Panc1 (cell line): ENCODE measurements at regions not wholly inside any gene's neighbourhood (a gene's known extent, or its start where the extent isn't known, plus 50 kb on each side); places are given as distances from the start of the nearest gene placed in this dataset.

Experiments
- ATAC-seq: fragments of 200-7000 bp; cut with Tn5 transposase; 2 replicates; pipeline ENCODE4 v1.9.1; 2020; ENCODE audit warnings: mild to moderate bottlenecking, moderate library complexity
- BruUV-seq: library from RNA; stranded (reverse); fragments of 400-500 nt; replicated peaks from 2 replicates; lab custom pipeline; 2021; lab: Mats Ljungman, UMichigan
- CTCF ChIA-PET: fragments of 300-600 bp; sonication (Branson Sonifier 250); formaldehyde crosslinking; loops from one replicate; lab custom pipeline; 2022; ENCODE audit warnings: antibody characterized with exemption; lab: Charles Lee
- POLR2A ChIA-PET: fragments of 300-600 bp; sonication (Branson Sonifier 250); formaldehyde crosslinking; loops from one replicate; lab custom pipeline; 2022; ENCODE audit warnings: antibody characterized with exemption; lab: Charles Lee
- DNase-seq: peaks from one replicate; pipeline ENCODE4 v3.0.0-alpha.2; 2010; ENCODE audit warnings: low read depth, low spot score
- H3K27ac ChIP-seq: 2 replicates; pipeline ENCODE4 v1.5.1; 2011; ENCODE audit warnings: mild to moderate bottlenecking, low read length, inconsistent platforms
- H3K27me3 ChIP-seq: fragments of 200-500 bp; sonication (Bioruptor generic); 2 replicates; pipeline ENCODE4 v1.6.0; 2014; ENCODE audit warnings: low read length, inconsistent platforms; ENCODE audit not compliant: control insufficient read depth, insufficient read depth
- H3K36me3 ChIP-seq: fragments of 200-500 bp; sonication (Bioruptor generic); 2 replicates; pipeline ENCODE4 v1.5.1; 2014; ENCODE audit warnings: inconsistent platforms, mild to moderate bottlenecking, low read length, moderate library complexity; ENCODE audit not compliant: control insufficient read depth, insufficient read depth
- H3K4me1 ChIP-seq: 2 replicates; pipeline ENCODE4 v1.5.1; 2011; ENCODE audit warnings: inconsistent platforms, mild to moderate bottlenecking, low read length, moderate library complexity; ENCODE audit not compliant: control insufficient read depth, insufficient read depth
- H3K4me3 ChIP-seq, 2 experiments: 2 replicates each; pipeline ENCODE4 v1.5.1; 2011 to 2012; ENCODE audit warnings: low read depth in 2 of 2, low read length in 2 of 2, mild to moderate bottlenecking in 2 of 2, inconsistent platforms in 1 of 2, moderate library complexity in 1 of 2
- H3K9me3 ChIP-seq: fragments of 200-500 bp; sonication (Bioruptor generic); 2 replicates; pipeline ENCODE4 v1.5.1; 2014; ENCODE audit warnings: low read depth, mild to moderate bottlenecking, inconsistent platforms, low read length, moderate library complexity; ENCODE audit not compliant: control insufficient read depth, insufficient read depth
- POLR2AphosphoS5 ChIP-seq: IDR thresholded peaks from 2 replicates; pipeline ENCODE4 v1.6.1; 2012; ENCODE audit warnings: mild to moderate bottlenecking, low read depth, low read length, moderate library complexity
- SIN3A ChIP-seq: IDR thresholded peaks from 2 replicates; pipeline ENCODE4 v1.6.1; 2012; ENCODE audit warnings: low read depth, mild to moderate bottlenecking, low read length, moderate library complexity, borderline replicate concordance; ENCODE audit not compliant: insufficient read depth
- TCF7L2 ChIP-seq: IDR thresholded peaks from 2 replicates; pipeline ENCODE4 v1.6.1; 2011; ENCODE audit warnings: mild to moderate bottlenecking, low read depth, low read length, inconsistent platforms
- in situ Hi-C: cut with HindIII; loops from 2 replicates; pipeline ENCODE4 v1.10.0; 2016; ENCODE audit warnings: low sequenced_read_pairs, low pct_unique_long_range_greater_than_20kb
- intact Hi-C: fragments of 100-400 bp; cut with micrococcal nuclease; formaldehyde crosslinking; loops from one replicate; pipeline ENCODE4 v1.10.0; 2022; ENCODE audit not compliant: unreplicated experiment
- TF ChIP-seq, protein P1 (sequence below): fragments of 450-650 bp; IDR thresholded peaks from 2 replicates; pipeline ENCODE4 v1.5.1; 2017; ENCODE audit warnings: mild to moderate bottlenecking
- TF ChIP-seq, protein P2 (sequence below), 2 experiments: IDR thresholded peaks; 2 replicates each; pipeline ENCODE4 v1.6.1; 2011 to 2012; ENCODE audit warnings: low read depth in 2 of 2, control low read depth in 1 of 2, low read length in 1 of 2, mild to moderate bottlenecking in 1 of 2, moderate library complexity in 1 of 2; ENCODE audit not compliant: insufficient read depth in 1 of 2

DNA sequence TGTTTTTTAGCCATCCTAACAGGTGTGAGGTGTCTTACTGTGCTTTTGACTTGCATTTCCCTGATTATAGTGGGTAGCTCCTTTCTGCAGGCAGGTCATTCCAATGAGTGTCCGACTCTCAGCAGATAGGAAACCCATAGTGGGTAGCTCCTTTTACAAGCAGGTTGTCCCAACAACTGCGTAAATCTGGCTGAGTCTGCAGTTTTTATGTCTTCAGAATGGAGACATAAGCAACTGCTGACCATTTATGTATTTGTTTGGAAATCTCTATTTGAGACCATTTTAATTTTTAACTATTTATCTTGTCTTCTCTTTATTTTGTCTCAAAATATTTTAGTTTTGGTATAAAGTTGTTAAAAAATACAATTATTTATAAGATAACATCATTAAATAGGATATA lies 839.4 kb downstream of the SLITRK6 start:
- ATAC-seq (no peak), DNase-seq (no peak)
- Histone ChIP-seq H3K27ac (no peak overlapping the region), H3K9me3 (no peaks in the 10 kb centered on the region), H3K4me3 (no peak overlapping the region), H3K27me3 (no peaks in the 10 kb centered on the region), H3K4me1 (no peaks in the 10 kb centered on the region), H3K36me3 (no peaks in the 10 kb centered on the region)
- POLR2A ChIA-PET, result no interaction called here
- intact Hi-C loops (no loop called here), in situ Hi-C loops (no loop called here)
- no peak for TF ChIP-seq POLR2AphosphoS5
- no peak for TF ChIP-seq SIN3A
- TF ChIP-seq, protein P1, sequence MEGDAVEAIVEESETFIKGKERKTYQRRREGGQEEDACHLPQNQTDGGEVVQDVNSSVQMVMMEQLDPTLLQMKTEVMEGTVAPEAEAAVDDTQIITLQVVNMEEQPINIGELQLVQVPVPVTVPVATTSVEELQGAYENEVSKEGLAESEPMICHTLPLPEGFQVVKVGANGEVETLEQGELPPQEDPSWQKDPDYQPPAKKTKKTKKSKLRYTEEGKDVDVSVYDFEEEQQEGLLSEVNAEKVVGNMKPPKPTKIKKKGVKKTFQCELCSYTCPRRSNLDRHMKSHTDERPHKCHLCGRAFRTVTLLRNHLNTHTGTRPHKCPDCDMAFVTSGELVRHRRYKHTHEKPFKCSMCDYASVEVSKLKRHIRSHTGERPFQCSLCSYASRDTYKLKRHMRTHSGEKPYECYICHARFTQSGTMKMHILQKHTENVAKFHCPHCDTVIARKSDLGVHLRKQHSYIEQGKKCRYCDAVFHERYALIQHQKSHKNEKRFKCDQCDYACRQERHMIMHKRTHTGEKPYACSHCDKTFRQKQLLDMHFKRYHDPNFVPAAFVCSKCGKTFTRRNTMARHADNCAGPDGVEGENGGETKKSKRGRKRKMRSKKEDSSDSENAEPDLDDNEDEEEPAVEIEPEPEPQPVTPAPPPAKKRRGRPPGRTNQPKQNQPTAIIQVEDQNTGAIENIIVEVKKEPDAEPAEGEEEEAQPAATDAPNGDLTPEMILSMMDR, result no peak
- TF ChIP-seq, protein P2, sequence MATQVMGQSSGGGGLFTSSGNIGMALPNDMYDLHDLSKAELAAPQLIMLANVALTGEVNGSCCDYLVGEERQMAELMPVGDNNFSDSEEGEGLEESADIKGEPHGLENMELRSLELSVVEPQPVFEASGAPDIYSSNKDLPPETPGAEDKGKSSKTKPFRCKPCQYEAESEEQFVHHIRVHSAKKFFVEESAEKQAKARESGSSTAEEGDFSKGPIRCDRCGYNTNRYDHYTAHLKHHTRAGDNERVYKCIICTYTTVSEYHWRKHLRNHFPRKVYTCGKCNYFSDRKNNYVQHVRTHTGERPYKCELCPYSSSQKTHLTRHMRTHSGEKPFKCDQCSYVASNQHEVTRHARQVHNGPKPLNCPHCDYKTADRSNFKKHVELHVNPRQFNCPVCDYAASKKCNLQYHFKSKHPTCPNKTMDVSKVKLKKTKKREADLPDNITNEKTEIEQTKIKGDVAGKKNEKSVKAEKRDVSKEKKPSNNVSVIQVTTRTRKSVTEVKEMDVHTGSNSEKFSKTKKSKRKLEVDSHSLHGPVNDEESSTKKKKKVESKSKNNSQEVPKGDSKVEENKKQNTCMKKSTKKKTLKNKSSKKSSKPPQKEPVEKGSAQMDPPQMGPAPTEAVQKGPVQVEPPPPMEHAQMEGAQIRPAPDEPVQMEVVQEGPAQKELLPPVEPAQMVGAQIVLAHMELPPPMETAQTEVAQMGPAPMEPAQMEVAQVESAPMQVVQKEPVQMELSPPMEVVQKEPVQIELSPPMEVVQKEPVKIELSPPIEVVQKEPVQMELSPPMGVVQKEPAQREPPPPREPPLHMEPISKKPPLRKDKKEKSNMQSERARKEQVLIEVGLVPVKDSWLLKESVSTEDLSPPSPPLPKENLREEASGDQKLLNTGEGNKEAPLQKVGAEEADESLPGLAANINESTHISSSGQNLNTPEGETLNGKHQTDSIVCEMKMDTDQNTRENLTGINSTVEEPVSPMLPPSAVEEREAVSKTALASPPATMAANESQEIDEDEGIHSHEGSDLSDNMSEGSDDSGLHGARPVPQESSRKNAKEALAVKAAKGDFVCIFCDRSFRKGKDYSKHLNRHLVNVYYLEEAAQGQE (IDR thresholded peaks at IDR 0.05; ENCODE audit: insufficient read depth in 1 of 2, low read depth in 2 of 2, low read length in 1 of 2), result no peak
- no peak for TF ChIP-seq TCF7L2
- BruUV-seq, result no TSS peak
- CTCF ChIA-PET, result no interaction called here

DNA sequence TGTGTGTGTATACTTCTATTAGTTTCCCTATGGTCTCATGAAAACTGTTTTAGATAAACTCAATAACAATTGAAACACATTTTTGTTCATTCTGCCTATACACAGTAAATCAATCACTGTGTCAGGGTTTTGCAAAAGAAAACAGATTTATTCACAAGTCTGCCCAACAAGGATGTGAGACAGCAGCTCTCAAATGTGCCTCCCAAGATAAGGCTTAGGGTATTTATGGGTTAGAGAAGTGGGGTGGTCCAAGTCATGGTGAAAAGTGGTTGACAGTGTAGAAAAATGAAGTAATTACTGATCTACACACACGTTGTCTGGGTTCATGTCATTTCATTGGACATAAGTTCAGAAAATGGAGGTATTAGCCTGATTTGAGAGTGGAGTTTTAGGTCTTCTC lies 844.6 kb downstream of the SLITRK6 start:
- Histone ChIP-seq H3K27me3 (no peaks in the 10 kb centered on the region), H3K27ac (no peak overlapping the region), H3K4me1 (no peaks in the 10 kb centered on the region), H3K4me3 (no peak overlapping the region), H3K36me3 (no peaks in the 10 kb centered on the region; the same call in 1 of the 2 replicates), H3K9me3 (no peaks in the 10 kb centered on the region)
- TF ChIP-seq SIN3A (no peak), POLR2AphosphoS5 (no peak), TCF7L2 (no peak)
- TF ChIP-seq, protein P1, result no peak
- TF ChIP-seq, protein P2 (IDR thresholded peaks at IDR 0.05; ENCODE audit: insufficient read depth in 1 of 2, low read depth in 2 of 2, low read length in 1 of 2), result no peak
- ChIA-PET CTCF (no interaction called here), POLR2A (no interaction called here)
- DNase-seq, result no peak
- intact Hi-C loops (no loop called here), in situ Hi-C loops (no loop called here)
- no peak for ATAC-seq
- BruUV-seq, result no TSS peak
